Vagina (tissue), 2 donors: ENCODE measurements at regions not wholly inside any gene's neighbourhood (a gene's known extent, or its start where the extent isn't known, plus 50 kb on each side); places are given as distances from the start of the nearest gene placed in this dataset.

Experiments
- DNase-seq, 2 donors: peaks; one replicate each; pipeline ENCODE4 v3.0.0-alpha.2; 2017; ENCODE audit errors: extremely low spot score in 2 of 2
- H3K27ac ChIP-seq: fragments of 200-600 bp; sonication (generic); one replicate; pipeline ENCODE4 v1.5.1; 2019
- H3K27me3 ChIP-seq: fragments of 200-600 bp; sonication (generic); one replicate; pipeline ENCODE4 v1.5.1; 2019
- H3K36me3 ChIP-seq, 2 donors: fragments of 200-600 bp; sonication (generic); one replicate each; pipeline ENCODE4 v1.5.1; 2017 to 2019
- H3K4me1 ChIP-seq: fragments of 200-600 bp; sonication (generic); one replicate; pipeline ENCODE4 v1.5.1; 2019
- H3K4me3 ChIP-seq, 2 donors: fragments of 200-600 bp; sonication (generic); 1 replicate in 1 of 2; 2 replicates in 1 of 2; pipeline ENCODE4 v1.5.1; 2016 to 2019
- H3K9me3 ChIP-seq: fragments of 200-600 bp; sonication (generic); one replicate; pipeline ENCODE4 v1.5.1; 2019
- CTCF ChIP-seq, 3 experiments: fragments of 450-650 bp in 2 of 3; fragments of 200-600 bp in 1 of 3; sonication (generic) in 1 of 3; IDR thresholded peaks; one replicate each; pipeline ENCODE4 v1.5.1; 2017 to 2019; ENCODE audit warnings: antibody characterized with exemption in 3 of 3, mild to moderate bottlenecking in 2 of 3, moderate library complexity in 2 of 3
- POLR2A ChIP-seq, 2 donors: fragments of 450-650 bp; IDR thresholded peaks; one replicate each; pipeline ENCODE4 v1.6.1; 2017; ENCODE audit warnings: antibody characterized with exemption in 2 of 2, mild to moderate bottlenecking in 2 of 2, moderate library complexity in 2 of 2
- POLR2AphosphoS5 ChIP-seq, 2 donors: sonication (generic); formaldehyde crosslinking; IDR thresholded peaks; one replicate each; pipeline ENCODE4 v1.9.0; 2017; ENCODE audit warnings: antibody characterized with exemption in 2 of 2, mild to moderate bottlenecking in 2 of 2, low read depth in 1 of 2; ENCODE audit not compliant: insufficient read depth in 1 of 2
- intact Hi-C: fragments of 100-400 bp; cut with DNase I; formaldehyde crosslinking; loops from one replicate; pipeline ENCODE4 v1.15.1; 2023

GRCh38 chr16:35188288-35189155 lies 1729.1 kb downstream of the TP53TG3F start:
- H3K27me3 ChIP-seq: no peaks in the 10 kb centered on the region
- H3K27ac ChIP-seq: no peak overlapping the region
- TF ChIP-seq POLR2AphosphoS5 (IDR thresholded peaks at IDR 0.05; ENCODE audit: insufficient read depth in 1 of 2, low read depth in 1 of 2): no peak
- TF ChIP-seq POLR2A (IDR thresholded peaks at IDR 0.05): no peak
- no peak for TF ChIP-seq CTCF (IDR thresholded peaks at IDR 0.05)
- H3K36me3 ChIP-seq: no peaks in the 10 kb centered on the region
- H3K9me3 ChIP-seq: no peaks in the 10 kb centered on the region
- intact Hi-C loops: no loop called here
- DNase-seq: peak; percentile 78 to 93
- H3K4me3 ChIP-seq: no peak overlapping the region
- H3K4me1 ChIP-seq: no peaks in the 10 kb centered on the region

- peak in 1 of 2 donors; percentile 46 for DNase-seq
- intact Hi-C loops: no loop called here
Observed at GRCh38 chr16:35192993-35193392, 1733.6 kb downstream of the TP53TG3F start.

GRCh38 chr16:35193956-35194355 lies 1734.5 kb downstream of the TP53TG3F start:
- H3K9me3 ChIP-seq: no peaks in the 10 kb centered on the region
- no peaks in the 10 kb centered on the region for H3K4me1 ChIP-seq
- no peak for TF ChIP-seq POLR2A (IDR thresholded peaks at IDR 0.05)
- TF ChIP-seq CTCF (IDR thresholded peaks at IDR 0.05): no peak
- H3K36me3 ChIP-seq: no peaks in the 10 kb centered on the region
- no peak overlapping the region for H3K4me3 ChIP-seq
- no peaks in the 10 kb centered on the region for H3K27me3 ChIP-seq
- DNase-seq: peak in 1 of 2 donors; percentile 40
- intact Hi-C loops: no loop called here
- no peak overlapping the region for H3K27ac ChIP-seq

More at GRCh38 chr16:35192993-35193392, 1733.6 kb downstream of the TP53TG3F start:
- Histone ChIP-seq H3K36me3 (no peaks in the 10 kb centered on the region), H3K27me3 (no peaks in the 10 kb centered on the region), H3K27ac (no peak overlapping the region), H3K4me1 (no peaks in the 10 kb centered on the region), H3K9me3 (no peaks in the 10 kb centered on the region), H3K4me3 (no peak overlapping the region)
- TF ChIP-seq POLR2A (IDR thresholded peaks at IDR 0.05) (no peak), CTCF (IDR thresholded peaks at IDR 0.05) (no peak), POLR2AphosphoS5 (IDR thresholded peaks at IDR 0.05; ENCODE audit: insufficient read depth in 1 of 2, low read depth in 1 of 2) (no peak)

- Histone ChIP-seq H3K36me3 (no peaks in the 10 kb centered on the region), H3K9me3 (no peaks in the 10 kb centered on the region), H3K4me3 (no peak overlapping the region), H3K27ac (no peak overlapping the region), H3K4me1 (no peaks in the 10 kb centered on the region), H3K27me3 (no peaks in the 10 kb centered on the region)
- peak in 1 of 2 donors; percentile 58 for DNase-seq
- TF ChIP-seq POLR2A (IDR thresholded peaks at IDR 0.05): no peak
- TF ChIP-seq CTCF (IDR thresholded peaks at IDR 0.05): no peak
- no peak for TF ChIP-seq POLR2AphosphoS5 (IDR thresholded peaks at IDR 0.05; ENCODE audit: insufficient read depth in 1 of 2, low read depth in 1 of 2)
- intact Hi-C loops: no loop called here
Observed at GRCh38 chr16:35194681-35195080, 1735.3 kb downstream of the TP53TG3F start.

- no peak overlapping the region for H3K4me3 ChIP-seq
- DNase-seq: peak; percentile 74 to 91
- TF ChIP-seq CTCF (IDR thresholded peaks at IDR 0.05): no peak
Observed at GRCh38 chr16:35195173-35195863, 1735.9 kb downstream of the TP53TG3F start.

More at GRCh38 chr16:35195173-35195863, 1735.9 kb downstream of the TP53TG3F start:
- H3K4me1 ChIP-seq: no peaks in the 10 kb centered on the region
- H3K9me3 ChIP-seq: no peaks in the 10 kb centered on the region
- H3K27me3 ChIP-seq: no peaks in the 10 kb centered on the region
- H3K27ac ChIP-seq: no peak overlapping the region
- H3K36me3 ChIP-seq: no peaks in the 10 kb centered on the region
- intact Hi-C loops: no loop called here
